Natural killer cell treated with Interleukin-12 subunit alpha and Interleukin-12 subunit beta and Interleukin-15 and Interleukin-18, amount 100 ng/mL, for 72 hours (primary cell): ENCODE measurements at regions not wholly inside any gene's neighbourhood (a gene's known extent, or its start where the extent isn't known, plus 50 kb on each side); places are given as distances from the start of the nearest gene placed in this dataset.

Source experiments
- ATAC-seq, 2 donors: fragments of 150-1000 bp; cut with Tn5 transposase in 1 of 2; sonication (Bioruptor Pico), chemical (Tn5 transposase) in 1 of 2; 2 replicates each; pipeline ENCODE4 v1.10.0; 2021
- DNase-seq: peaks from one replicate; pipeline ENCODE4 v3.0.0; 2022; ENCODE audit warnings: low spot score
- H3K27ac Mint-ChIP-seq, 2 donors: 1 replicate in 1 of 2; 2 replicates in 1 of 2; pipeline ENCODE4 v1.8.0; 2022; ENCODE audit warnings: mixed read lengths in 2 of 2, mild to moderate bottlenecking in 1 of 2, moderate library complexity in 1 of 2
- H3K27me3 Mint-ChIP-seq, 2 donors: 1 replicate in 1 of 2; 2 replicates in 1 of 2; pipeline ENCODE4 v1.8.0; 2022; ENCODE audit warnings: mixed read lengths in 2 of 2
- H3K36me3 Mint-ChIP-seq: one replicate; pipeline ENCODE4 v1.8.0; 2022; ENCODE audit warnings: mixed read lengths
- H3K4me1 Mint-ChIP-seq, 2 donors: 1 replicate in 1 of 2; 2 replicates in 1 of 2; pipeline ENCODE4 v1.8.0; 2022; ENCODE audit warnings: low read depth in 2 of 2, mixed read lengths in 2 of 2, mild to moderate bottlenecking in 1 of 2
- H3K4me3 Mint-ChIP-seq: one replicate; pipeline ENCODE4 v1.8.0; 2022; ENCODE audit warnings: mixed read lengths
- H3K9me3 Mint-ChIP-seq: 2 replicates; pipeline ENCODE4 v1.8.0; 2022; ENCODE audit warnings: mixed read lengths

DNA sequence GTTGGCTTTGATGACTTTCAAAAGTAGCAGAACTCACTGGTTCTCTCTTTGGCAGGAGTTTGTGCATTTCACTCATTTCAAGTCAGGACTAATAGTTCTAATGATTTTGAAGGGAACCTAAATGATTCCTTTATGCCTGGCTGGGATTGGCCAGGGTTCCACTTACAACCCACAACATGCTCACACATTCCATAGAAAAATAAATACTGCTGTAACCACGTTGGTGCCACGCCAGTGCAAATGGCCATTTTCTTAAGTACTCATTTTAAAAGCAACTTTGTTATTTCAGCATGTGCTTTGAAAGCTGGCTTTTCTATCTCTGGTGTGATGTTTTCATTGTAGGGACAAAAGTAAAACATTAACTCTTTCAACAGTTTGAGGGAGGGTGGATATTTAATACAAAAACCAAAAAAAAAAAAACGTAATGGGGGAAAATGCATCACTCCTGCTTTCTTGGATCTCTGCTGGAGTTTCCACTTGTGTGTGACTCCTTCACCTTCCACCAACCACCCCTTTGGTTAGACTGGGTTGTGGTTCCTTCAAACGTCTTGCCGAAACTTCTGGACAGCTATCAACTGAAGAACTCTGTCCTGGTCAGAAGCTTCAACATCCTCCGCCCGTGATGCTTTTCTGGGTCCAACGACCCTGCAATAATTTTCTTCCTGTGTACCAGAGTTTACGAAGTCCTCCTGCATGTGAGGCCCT lies 300.4 kb upstream of the RUNX1 start:
- Mint-ChIP-seq H3K36me3 (peaks cover 4% of the 10 kb centered on the region), H3K9me3 (peaks cover 11% of the 10 kb centered on the region), H3K4me3 (no peak overlapping the region), H3K4me1 (peaks cover 27 to 28% of the 10 kb centered on the region in 2 donors), H3K27ac (no peak overlapping the region), H3K27me3 (peaks cover 9 to 30% of the 10 kb centered on the region in 2 donors)
- no peak for DNase-seq
- no peak for ATAC-seq

GRCh38 chr21:35348686-35349085 lies 299.6 kb upstream of the RUNX1 start:
- ATAC-seq (no peak), DNase-seq (no peak)
- peak overlapping the region in 1 of 2 donors; percentile 56 for H3K27ac Mint-ChIP-seq
- H3K9me3 Mint-ChIP-seq, result peaks cover 6% of the 10 kb centered on the region
- peaks cover 9 to 24% of the 10 kb centered on the region in 2 donors for H3K27me3 Mint-ChIP-seq
- no peaks in the 10 kb centered on the region for H3K36me3 Mint-ChIP-seq
- no peak overlapping the region for H3K4me3 Mint-ChIP-seq
- H3K4me1 Mint-ChIP-seq, result peaks cover 31 to 34% of the 10 kb centered on the region in 2 donors

DNA sequence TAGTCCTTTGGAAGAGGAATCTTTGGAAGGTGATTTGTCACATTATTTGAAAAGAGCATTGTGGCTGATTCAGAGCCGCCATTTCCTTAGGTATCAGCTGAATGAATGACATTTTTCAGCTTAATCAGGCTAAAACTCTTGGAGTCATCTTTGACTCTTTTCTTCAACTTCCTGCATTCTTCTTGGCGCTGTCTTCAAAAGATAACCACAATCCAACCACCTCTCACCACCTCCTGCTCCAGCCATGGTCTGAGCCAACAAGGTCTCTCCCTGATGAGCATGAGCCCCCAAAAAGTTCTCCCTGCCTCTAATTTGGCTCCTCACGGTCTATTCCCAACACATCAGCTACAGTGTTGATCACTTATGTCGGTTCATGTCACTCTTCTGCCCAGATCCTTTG lies 297.6 kb upstream of the RUNX1 start:
- Mint-ChIP-seq H3K27ac (peak overlapping the region in 1 of 2 donors; percentile 97), H3K4me1 (peaks cover 45 to 51% of the 10 kb centered on the region in 2 donors), H3K4me3 (no peak overlapping the region), H3K9me3 (peaks cover 6% of the 10 kb centered on the region), H3K36me3 (no peaks in the 10 kb centered on the region), H3K27me3 (peaks cover 9 to 21% of the 10 kb centered on the region in 2 donors)
- ATAC-seq (no peak), DNase-seq (no peak)

GRCh38 chr21:35345954-35346353 lies 296.9 kb upstream of the RUNX1 start:
- Mint-ChIP-seq H3K27ac (peak overlapping the region in 1 of 2 donors; percentile 97), H3K4me3 (no peak overlapping the region), H3K9me3 (peaks cover 6% of the 10 kb centered on the region), H3K36me3 (no peaks in the 10 kb centered on the region), H3K27me3 (peaks cover 9 to 17% of the 10 kb centered on the region in 2 donors), H3K4me1 (peaks cover 41 to 44% of the 10 kb centered on the region in 2 donors)
- DNase-seq, result no peak
- no peak for ATAC-seq

DNA sequence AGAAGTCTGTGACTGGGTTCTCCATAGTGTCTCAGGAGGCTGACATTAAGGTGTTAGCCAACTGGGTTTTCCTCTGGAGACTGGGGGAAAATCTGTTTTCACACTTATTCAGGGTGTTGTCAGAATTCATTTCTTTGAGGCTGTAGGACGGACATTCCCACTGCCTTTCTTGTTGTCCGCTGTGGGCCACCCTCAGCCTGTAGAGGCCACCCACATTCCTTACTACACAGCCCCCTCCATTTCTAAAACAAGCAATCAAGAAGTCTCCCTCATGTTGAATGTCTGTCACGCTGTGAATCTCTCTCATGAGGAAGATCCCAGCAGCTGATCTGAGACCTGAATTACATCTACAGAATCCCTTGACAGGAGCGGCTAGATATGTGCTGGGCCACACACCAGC lies 295.5 kb upstream of the RUNX1 start:
- DNase-seq (no peak), ATAC-seq (peak in 1 of 2 donors; percentile 34)
- Mint-ChIP-seq H3K27ac (peak overlapping the region; percentile 82 to 97), H3K27me3 (peaks cover 9 to 17% of the 10 kb centered on the region in 2 donors), H3K9me3 (peaks cover 3% of the 10 kb centered on the region), H3K4me1 (peaks cover 37 to 47% of the 10 kb centered on the region in 2 donors), H3K36me3 (no peaks in the 10 kb centered on the region), H3K4me3 (no peak overlapping the region)

DNA sequence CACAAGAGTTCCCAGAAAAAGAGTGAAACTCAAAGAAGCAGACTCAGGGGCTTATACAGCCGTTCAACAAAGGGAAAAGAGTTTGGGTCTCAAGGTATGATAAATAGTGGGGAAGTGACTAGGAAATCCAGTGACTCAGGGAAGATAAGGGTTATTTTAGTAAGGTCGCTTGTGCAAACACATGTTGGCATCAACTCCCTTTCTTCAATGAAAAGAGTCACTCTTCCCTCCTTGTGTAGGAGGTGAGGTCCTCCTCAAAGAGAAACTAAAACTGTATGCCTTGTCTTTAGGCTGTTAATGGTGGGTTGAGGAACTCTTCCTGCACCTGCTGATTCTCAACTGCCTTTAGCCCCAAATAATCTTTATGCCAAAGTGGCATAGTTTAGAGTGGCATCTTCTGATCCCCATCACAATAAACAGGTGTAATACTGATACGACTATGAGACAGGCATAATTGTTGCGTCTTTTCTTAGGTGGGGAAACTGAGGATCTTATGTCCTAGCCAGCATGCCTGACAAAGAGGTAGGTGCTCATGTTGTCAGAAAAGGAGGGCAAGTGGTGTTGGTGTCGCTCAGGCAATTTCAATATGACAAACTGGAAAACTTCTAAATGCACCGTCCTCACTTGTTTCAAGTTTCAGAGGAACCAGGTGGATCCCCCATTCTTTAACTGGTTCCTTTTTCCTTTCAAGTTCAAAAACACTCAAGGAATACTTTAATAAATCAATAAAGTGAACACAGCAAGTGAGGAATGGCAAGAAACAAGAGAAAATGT lies 294.1 kb upstream of the RUNX1 start:
- Mint-ChIP-seq H3K9me3 (peaks cover 3% of the 10 kb centered on the region), H3K27me3 (peaks cover 11 to 17% of the 10 kb centered on the region in 2 donors), H3K4me3 (peak overlapping the region; percentile 78), H3K36me3 (peaks cover 6% of the 10 kb centered on the region), H3K4me1 (peaks cover 41 to 47% of the 10 kb centered on the region in 2 donors), H3K27ac (peak overlapping the region; percentile 82 to 97)
- no peak for DNase-seq
- peak; percentile 73 to 88 for ATAC-seq

- ATAC-seq (peak; percentile 60 to 75), DNase-seq (no peak)
- peaks cover 13 to 15% of the 10 kb centered on the region in 2 donors for H3K27me3 Mint-ChIP-seq
- H3K4me3 Mint-ChIP-seq, result peak overlapping the region; percentile 78
- peaks cover 11% of the 10 kb centered on the region for H3K36me3 Mint-ChIP-seq
- H3K4me1 Mint-ChIP-seq, result peaks cover 46 to 49% of the 10 kb centered on the region in 2 donors
- peaks cover 6% of the 10 kb centered on the region for H3K9me3 Mint-ChIP-seq
- peak overlapping the region; percentile 82 to 97 for H3K27ac Mint-ChIP-seq
These were observed 293.3 kb upstream of the RUNX1 start for GRCh38 chr21:35342440-35342839.

DNA sequence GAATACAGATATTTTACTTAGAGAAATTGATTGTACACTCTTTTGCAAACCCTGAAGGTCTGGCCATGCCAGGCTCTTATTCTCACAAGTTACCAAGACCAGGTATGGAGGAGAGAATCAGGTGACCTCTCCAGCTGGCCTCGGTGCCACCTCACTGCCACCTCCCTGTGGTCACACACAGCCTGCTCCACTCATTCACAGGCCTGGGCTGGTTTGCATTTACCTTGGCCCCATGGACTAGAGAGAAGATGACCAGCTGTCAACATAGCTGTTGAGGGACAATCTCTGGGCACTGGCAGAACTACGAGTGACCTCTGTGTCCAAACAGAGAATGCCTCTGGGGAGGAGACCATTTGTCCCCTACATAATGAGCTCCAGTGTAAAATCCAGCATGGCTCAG lies 291.2 kb upstream of the RUNX1 start:
- Mint-ChIP-seq H3K9me3 (peaks cover 6% of the 10 kb centered on the region), H3K4me1 (peaks cover 40 to 41% of the 10 kb centered on the region in 2 donors), H3K27ac (peak overlapping the region in 1 of 2 donors; percentile 70), H3K27me3 (peaks cover 7 to 10% of the 10 kb centered on the region in 2 donors), H3K36me3 (peaks cover 11% of the 10 kb centered on the region), H3K4me3 (no peak overlapping the region)
- ATAC-seq, result no peak
- DNase-seq, result no peak

GRCh38 chr21:35338881-35339632 lies 290.0 kb upstream of the RUNX1 start:
- peak overlapping the region in 1 of 2 donors; percentile 70 for H3K27ac Mint-ChIP-seq
- ATAC-seq, result no peak
- no peak overlapping the region for H3K4me3 Mint-ChIP-seq
- H3K4me1 Mint-ChIP-seq, result peaks cover 33 to 38% of the 10 kb centered on the region in 2 donors
- peaks cover 7 to 18% of the 10 kb centered on the region in 2 donors for H3K27me3 Mint-ChIP-seq
- H3K36me3 Mint-ChIP-seq, result peaks cover 11% of the 10 kb centered on the region
- DNase-seq, result no peak
- peaks cover 4% of the 10 kb centered on the region for H3K9me3 Mint-ChIP-seq

- Mint-ChIP-seq H3K4me1 (peaks cover 28 to 34% of the 10 kb centered on the region in 2 donors), H3K4me3 (no peak overlapping the region), H3K27ac (peak overlapping the region; percentile 35 to 49), H3K36me3 (peaks cover 11% of the 10 kb centered on the region), H3K9me3 (peaks cover 4% of the 10 kb centered on the region), H3K27me3 (peaks cover 7 to 19% of the 10 kb centered on the region in 2 donors)
- ATAC-seq (no peak), DNase-seq (no peak)
These were observed 289.2 kb upstream of the RUNX1 start for GRCh38 chr21:35338281-35338680.

- no peak for DNase-seq
- H3K9me3 Mint-ChIP-seq, result peaks cover 4% of the 10 kb centered on the region
- H3K4me1 Mint-ChIP-seq, result peaks cover 28 to 30% of the 10 kb centered on the region in 2 donors
- peaks cover 11% of the 10 kb centered on the region for H3K36me3 Mint-ChIP-seq
- ATAC-seq, result no peak
- H3K4me3 Mint-ChIP-seq, result no peak overlapping the region
- H3K27ac Mint-ChIP-seq, result peak overlapping the region; percentile 35 to 49
- H3K27me3 Mint-ChIP-seq, result peaks cover 13 to 22% of the 10 kb centered on the region in 2 donors
These were observed 288.5 kb upstream of the RUNX1 start for GRCh38 chr21:35337573-35337972.

DNA sequence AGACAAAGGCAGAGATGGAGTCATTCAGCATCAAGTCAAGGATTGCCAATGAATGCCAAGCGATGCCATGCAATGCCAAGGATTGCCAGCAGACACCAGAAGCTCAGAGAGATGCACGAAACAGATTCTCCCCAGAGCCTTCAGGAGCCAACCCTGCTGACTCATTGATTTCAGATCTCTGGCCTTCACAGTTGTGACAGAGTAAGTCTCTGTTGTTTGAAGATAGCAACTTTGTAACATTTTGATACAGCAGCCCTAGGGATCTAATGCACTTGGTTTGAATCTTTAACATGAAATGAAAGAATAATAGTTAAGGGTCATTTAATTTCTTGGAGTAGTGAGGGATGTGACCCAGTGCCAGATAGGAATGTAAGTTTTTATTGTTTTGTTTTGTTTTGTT lies 287.4 kb upstream of the RUNX1 start:
- DNase-seq, result no peak
- Mint-ChIP-seq H3K36me3 (peaks cover 11% of the 10 kb centered on the region), H3K9me3 (peaks cover 7% of the 10 kb centered on the region), H3K27me3 (peaks cover 14 to 21% of the 10 kb centered on the region in 2 donors), H3K4me3 (no peak overlapping the region), H3K27ac (peak overlapping the region in 1 of 2 donors; percentile 49), H3K4me1 (peaks cover 18 to 22% of the 10 kb centered on the region in 2 donors)
- ATAC-seq, result no peak

- Mint-ChIP-seq H3K4me1 (peaks cover 17 to 27% of the 10 kb centered on the region in 2 donors), H3K9me3 (peaks cover 12% of the 10 kb centered on the region), H3K27ac (peak overlapping the region in 1 of 2 donors; percentile 49), H3K4me3 (no peak overlapping the region), H3K27me3 (peaks cover 14 to 26% of the 10 kb centered on the region in 2 donors), H3K36me3 (peaks cover 17% of the 10 kb centered on the region)
- no peak for DNase-seq
- no peak for ATAC-seq
These were observed 286.9 kb upstream of the RUNX1 start for GRCh38 chr21:35335951-35336446.
